ENCODE measurements at regions not wholly inside any gene's neighbourhood (a gene's known extent, or its start where the extent isn't known, plus 50 kb on each side); places are given as distances from the start of the nearest gene placed in this dataset.

DNA sequence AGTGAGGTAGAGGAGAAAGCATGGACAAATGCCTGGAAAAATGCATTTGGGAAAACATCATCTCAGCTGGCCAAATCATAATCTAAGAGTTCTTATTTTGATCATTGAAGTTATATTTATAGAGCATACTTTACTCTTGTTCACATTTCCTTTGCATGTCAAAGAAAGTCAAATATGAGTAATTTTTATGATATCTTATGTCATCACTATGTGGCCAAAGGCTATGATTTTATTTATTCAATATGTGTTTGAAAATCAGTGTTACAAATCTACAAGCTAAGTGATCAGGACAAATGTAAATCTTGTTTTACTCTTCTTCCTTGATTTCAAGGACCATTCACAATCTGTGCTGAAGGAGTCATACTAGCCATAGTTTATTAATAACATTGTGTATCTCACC lies 237.2 kb upstream of the DPH6 start:
- DNase-seq = no peak

DNA sequence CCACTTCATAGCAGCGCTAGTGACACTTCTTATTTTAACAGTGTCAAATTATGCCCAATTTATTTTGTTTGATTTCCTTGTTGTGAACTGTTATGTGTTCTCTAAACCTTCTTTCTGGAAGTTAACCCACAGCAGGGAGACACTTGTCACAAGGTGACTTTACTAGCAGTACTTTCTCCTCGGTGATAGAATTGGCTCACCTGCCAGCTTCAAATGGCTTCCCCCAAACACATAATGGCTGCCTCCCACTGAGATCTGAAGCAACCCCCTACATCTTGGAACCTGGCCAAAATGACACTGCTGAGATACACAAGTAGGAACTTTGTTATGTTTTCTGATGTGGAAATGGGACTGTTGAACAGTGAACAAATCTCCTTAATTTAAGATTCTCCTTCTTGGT lies 238.8 kb upstream of the DPH6 start:
- DNase-seq = no peak

DNA sequence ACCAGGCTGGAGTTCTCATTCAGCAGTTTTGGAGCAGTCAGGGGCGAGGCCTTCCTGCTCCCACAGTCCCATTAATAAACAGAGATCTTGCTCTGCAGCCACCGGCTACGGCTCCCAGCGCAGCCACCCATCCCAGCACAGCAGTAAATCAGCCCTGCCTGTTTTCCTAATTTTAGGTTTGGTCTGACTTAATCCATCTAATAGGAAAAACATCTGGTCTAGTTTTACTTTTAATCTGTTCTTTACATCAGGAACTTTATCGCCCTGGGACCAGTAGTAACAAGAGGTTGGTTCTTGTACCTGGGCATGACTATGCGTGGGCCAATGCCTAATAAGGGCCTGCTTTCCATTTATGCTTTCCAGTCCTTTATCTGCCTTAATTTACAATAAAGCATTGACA lies 264.0 kb upstream of the DPH6 start:
- no peak for DNase-seq

DNA sequence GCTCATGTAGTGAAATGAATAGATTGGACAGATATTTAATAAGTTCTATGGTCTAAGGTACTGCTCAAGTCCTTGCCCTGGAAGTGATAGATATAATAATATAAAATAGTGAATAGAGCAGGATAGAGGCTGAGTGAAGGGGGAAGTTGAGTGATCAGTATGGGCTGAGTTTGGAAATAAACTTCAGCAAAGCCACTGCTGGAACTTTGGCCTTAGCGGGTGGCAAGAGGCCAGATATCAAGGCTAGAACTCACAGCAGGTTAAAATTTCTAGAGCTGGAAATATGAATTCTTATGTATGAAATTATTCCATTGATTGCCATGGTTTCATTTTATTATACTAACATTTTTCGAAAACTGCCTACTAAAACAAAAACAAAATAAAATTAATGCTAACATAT lies 267.6 kb upstream of the DPH6 start:
- DNase-seq = no peak

DNA sequence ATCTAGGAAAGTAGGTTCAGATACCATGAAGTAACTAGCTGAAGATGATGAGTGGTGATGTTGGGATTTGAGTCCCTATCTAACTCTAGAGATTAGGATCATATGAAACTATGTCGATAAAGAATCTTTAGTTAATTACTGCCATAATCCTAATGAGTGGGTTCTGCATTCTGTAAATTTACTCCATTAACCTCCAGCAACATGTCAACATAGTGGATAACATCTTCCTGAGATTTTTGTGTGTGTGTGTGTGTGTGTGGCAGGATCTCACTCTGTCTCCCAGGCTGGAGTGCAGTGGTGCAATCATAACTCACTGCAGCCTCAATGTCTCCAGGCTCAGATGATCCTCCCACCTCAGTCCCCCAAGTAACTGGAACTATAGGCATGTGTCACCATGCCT lies 272.9 kb upstream of the DPH6 start:
- DNase-seq = no peak

DNA sequence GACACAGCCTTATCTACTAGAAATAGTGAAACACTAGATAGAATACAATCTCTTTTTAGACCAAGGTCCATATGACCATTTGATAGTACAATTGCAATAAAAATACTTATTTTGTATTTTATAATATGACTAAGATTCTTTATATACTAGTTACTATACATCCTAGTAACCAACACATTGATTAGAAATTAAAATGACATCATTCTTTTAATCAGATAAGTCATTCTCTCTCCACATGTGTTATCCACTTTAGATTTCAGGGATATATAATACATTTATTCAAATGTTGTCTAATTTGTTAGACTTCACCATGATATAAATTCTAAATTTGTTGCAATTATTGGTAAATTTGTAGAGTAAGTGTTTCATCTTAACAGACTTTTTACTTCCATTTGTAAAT lies 276.2 kb upstream of the DPH6 start:
- DNase-seq = no peak

DNA sequence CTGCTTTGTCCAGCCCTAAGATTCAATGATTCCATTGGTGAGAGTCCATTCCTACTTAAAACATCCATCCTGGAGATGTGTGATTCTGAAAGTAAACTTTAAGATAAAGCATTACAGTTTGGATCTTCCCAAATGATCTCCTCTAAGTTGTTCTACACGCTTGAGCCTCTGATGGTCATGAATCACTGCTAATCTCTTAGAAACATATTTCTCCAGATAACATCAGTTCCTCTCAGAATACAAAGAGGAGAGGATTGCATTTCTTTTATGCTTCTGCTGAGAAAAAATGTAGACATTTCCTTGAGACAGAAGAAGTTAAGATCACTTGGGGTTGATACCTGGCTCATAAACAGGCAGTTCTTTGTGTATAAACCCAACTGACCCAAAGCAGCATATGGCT lies 281.2 kb upstream of the DPH6 start:
- no peak for DNase-seq

DNA sequence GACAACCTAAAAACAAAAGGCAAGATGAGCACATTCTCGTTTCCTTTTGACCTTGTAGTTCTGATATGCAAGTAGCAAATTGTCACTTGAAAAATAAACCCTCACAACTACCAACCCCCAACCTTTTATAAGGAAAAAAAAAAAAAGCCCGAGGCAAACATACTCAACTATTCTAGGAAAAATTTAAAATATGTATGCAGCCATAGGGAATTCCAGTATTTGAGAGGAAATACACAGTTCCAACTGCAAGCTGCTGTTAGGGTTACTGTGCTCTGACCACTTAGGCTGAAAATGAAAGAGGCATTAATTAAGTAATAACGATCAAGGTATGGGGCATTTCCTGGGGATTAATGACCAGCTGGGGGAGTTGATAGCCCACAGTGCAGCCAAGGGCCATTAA lies 281.9 kb upstream of the DPH6 start:
- DNase-seq = no peak

DNA sequence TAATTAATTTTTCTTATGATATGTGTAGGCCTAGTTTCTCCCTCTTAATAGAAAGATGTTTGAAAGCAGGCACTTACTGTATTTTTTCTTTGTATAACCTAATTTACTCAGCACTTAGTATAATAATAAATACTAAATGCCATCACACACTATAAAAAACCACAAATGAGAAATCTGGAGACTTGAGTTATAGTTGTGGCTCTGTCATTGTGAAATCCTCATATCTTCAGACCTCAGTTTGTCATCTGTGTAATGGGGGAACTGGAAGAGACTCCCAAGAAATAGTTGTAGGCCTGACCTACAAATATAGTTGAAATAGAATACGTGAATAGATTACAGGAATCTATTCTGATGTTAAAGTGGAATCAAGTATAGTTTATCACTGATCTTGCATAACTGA lies 287.6 kb upstream of the DPH6 start:
- DNase-seq = no peak

DNA sequence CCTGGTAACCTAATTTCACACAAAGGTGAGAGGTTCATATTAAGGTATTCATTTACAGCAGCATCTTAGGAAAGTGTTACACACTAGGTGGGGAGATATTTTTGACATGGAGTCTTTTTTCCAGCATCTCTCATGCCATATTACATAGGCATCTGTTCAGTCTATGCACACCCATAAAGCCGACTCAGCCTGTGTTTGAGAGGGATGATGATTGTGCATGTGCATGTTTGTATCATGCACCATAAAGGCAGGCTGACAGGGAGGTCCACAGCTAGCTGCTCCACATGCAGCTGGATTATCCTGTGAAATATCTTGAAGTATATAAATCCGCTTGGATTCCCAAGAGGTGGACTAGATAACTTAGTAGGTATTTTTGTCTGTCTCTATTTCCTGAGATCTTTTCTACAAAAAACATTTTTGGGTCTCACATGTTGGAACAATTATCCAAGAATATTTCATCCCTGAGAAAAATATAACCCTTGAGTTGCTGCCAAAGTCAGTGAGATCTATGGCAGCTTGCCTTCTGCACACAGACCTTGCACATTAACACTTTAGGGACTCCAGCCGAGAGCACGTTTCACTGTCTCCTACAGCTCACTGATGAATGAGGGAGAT lies 288.4 kb upstream of the DPH6 start:
- DNase-seq = no peak

DNA sequence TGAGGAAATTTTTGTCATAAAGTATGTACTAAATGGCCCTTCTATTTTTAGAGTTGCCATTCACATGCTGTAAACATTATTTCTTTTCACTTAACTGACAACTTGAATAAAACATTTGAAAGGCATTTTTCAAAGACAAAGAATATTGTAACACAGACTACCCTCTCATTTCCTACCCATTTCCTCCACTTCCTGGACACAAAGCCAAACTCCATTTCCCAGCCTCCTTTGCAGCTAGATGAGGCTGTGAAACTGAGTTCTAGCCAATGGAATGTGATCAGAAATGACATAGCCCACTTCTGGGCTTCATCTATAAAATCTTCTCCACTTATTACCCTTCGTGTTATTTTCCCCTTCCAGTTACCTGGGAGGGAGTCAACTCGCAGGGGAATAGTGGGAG lies 288.9 kb upstream of the DPH6 start:
- no peak for DNase-seq

DNA sequence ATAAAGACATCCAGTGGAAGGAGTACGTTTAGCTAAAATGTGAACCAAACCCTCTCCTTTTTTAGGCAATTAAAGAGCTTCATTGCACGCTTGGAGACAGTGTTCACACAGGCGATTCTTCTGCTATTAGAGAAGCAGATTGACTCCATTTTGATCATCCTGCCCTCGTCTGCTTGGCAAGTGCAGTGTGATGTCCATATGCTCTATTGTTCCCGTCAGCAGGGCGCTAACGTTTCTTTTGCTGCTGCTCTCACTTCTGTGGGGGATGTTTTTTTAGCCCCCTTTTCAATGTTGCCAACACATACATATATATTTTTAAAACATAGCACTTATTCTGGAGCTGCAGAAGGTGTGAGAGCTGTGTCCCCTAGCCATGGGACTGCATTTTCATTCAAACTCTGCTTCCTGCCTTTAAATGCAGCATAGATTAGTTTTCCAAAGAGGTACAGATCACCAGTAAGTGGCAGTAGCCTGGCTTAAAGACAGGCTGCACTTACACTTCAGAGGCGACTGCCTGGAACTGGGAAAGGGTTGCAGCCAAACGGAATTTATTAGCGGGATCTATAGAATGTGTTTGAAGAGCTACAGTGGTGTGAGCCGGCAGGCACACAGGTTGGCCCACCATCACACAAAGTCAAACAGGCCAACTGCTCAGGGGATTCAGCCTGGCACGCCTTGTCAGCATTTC lies 292.6 kb upstream of the DPH6 start:
- no peak for DNase-seq

DNA sequence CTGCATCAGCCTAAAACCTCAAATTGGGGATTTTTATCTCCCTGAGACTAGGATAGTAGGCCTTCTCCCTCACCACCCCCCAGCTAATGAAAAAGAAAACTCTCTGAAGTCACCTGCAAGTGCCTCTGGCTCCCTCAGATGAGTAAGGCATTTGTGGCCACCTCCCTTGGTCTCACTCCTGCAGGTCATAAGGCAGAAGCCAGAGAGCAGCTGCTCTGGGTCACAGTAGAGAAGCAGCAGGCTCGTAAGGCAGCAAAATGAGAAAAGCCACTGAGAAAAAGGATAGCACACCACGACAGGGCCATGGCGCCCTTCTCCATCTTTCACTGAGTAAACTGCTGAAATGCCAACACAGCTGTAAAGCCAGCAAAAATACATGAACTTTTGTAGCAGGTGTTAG lies 296.7 kb upstream of the DPH6 start:
- DNase-seq = no peak

DNA sequence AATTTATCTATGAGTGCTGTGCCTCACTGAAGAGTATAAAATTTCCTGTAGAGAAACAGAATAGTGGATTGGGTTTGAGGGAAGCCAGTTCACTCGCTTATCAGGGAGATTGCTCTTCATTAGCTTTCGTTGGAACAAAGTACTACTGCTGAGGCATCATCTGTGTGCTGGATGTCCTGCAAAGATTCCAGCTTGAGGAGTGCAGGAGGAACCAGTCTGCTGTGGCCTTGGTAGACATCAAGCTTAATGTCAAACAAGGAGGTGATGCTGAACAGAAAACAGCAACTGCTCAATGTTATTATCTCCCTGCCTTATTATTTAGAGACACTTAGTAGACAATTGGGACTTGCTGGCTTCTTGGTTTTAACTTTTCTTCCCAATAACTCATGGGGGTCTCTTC lies 297.5 kb upstream of the DPH6 start:
- DNase-seq = no peak

DNA sequence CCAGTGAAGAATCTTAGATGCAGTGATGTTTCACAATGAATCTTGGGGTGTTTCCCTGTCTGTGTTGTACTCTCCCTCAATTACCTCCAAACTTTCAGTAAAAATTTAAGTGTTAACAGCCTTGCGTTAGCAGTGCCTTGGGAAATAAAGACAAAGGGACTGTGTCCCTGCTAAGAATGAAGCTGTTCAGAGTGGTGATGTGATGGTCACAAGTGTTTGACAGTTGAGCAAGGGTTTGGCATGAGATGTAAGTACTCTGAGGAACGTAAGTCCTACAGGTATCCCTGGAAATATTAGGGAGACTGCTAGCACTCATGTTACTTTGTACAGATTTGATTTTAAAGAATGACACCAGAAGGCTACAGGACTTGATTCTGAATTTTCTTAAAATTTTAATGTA lies 304.3 kb upstream of the DPH6 start:
- DNase-seq = no peak

DNA sequence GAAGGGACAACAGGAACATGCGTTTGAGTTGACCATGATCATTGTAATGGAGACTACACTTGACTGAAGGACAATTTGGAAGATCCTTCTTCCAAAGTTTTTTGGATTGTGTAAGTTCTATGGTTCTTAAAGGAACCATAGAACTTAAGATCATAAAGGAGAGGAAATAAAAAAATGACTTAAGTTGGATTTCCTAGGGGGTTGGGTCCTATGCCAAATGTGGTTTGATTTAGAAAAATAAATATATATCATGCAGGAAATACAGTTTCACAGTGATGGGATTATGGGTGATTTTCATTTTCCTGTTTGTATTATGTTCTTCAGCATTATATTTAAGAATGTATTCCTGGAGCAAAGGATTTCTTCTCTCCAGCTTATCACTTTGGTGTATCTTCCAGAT lies 305.5 kb upstream of the DPH6 start:
- no peak for DNase-seq

DNA sequence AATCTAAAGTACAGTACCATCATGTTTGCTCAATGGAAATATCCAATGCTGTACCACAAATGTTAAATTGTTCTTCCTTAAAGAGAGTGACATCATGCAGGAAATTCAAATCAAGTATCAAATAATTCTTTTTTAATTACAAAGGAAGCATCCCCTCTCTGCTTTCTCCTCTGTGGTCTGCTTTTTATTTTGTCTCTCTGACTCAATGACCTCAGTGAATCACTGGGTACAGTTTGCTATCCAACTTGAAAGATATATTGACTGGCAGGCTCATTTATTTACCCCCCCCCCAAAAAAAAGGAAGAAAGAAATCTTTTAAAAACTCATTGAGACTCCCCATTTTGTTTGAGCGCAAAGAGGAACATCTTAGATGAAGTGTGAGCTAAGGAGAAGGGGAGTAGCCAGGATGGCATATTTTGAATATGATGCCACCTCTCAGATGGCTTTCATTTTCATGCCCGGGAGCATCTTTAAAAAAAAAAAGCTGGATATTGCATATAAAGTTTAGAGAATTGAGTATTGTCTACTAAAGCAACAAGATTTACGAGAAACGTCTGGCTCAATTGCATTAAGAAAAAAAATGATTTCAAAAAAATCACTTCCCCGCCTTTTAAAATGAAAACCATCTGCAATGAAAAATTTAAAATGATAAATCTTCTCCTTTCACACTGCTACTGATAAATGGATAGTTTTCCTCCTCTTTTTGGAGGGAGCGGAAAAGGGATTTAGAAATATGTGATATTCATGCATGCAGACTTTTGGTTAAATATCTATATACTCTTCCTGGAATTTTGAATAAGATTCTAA lies 307.1 kb upstream of the DPH6 start:
- DNase-seq = no peak

DNA sequence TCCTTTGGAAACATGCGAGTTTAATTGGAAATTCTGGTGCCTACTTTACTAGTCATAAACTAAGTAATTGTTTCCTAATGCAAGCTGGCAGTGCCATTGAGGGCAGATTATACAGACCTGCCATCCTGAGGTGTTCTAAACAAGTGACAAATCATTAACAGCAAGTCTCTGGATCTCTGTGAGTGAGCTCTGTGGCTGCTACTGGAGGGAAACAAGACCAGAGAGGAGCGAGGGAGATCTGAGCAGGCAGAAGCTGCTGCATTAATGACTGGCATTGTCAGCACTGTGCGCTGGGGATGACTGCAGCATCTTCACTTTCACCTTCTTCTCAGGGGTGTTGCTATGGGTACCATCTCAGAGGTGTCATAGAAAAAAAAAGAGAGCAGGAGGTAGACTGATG lies 308.4 kb upstream of the DPH6 start:
- no peak for DNase-seq

DNA sequence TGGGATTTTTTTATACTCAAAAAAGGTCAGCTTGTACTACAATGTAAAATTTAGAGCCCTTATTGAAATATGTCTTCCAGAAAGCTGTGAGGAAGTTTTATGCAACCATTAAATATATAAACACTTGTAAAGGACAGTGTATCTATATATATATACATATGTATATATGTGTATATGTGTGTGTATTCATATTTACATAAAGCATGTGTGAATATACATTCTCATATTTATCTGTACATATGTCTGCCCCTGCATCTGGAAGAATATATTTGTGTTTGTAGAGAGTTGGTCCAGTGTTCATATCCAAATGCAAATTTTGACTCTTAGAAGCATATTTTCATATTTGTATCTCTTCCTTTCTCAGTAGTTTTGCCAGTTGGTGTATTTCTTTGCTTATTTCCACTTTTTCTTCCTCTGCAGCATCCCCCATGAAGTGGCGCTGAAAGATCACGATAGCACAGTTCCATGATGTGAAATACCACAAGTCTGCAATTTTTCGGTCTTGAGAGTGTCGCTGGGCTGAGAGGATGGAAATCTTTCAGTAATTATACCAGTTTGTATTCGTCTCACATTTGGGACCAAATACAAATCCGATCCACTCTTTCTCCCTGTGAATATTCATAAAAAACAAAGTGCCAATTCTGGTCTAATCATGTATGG lies 311.7 kb upstream of the DPH6 start:
- DNase-seq = no peak

DNA sequence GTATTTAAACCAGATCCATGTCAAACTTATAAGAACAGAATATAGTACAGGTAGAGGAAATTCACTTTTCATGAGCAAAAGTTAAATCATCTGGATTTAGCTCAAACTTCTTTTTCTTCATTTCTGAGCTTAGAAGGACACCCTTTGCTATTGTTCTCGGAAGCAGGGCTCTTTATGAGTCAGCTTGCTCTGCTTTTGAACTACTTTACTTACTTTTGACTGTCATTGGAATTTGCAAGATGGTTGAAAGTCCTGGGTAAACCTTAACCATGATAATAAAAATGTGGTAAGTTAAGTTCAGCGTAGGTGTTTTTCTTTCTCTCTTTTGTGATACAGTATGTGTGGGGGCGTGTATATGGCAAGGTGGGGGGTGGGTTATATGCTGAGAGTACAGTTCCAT lies 312.7 kb upstream of the DPH6 start:
- DNase-seq = no peak

DNA sequence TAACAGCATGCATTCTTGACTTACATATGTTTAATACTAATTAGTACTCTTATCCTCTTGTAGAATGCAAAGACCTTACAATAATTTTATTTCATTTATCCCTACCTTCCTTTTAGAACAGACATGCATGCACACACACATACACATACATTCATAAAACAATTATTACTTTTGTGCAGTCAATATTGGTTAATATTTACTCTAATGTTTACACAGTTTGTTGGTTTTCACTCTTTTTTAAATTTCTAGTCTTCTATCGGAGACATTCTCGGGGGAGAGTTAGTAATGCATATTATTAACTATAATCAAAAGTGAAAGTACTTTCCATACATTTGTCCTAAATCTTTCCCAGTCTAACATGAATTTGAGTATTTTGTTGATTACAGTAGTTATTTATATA lies 317.7 kb upstream of the DPH6 start:
- DNase-seq = no peak

DNA sequence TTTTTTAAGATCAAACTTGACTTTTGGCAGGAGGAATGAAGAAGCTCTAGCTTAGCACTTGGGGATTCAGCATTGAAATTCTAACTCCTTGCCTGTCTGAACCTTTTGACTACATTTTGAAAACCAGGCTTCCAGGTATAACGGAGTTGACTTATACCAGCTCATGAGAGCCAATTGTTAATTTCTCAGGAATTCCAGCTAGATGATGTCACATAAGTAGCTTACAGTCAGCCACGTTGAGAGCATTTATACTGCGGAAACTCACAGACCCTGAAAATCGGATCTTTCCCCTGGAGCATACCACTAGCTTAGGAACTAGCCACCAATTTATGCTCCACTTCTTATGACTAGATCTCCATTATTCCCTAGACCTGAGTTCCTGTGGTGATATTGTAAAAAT lies 321.4 kb upstream of the DPH6 start:
- no peak for DNase-seq

DNA sequence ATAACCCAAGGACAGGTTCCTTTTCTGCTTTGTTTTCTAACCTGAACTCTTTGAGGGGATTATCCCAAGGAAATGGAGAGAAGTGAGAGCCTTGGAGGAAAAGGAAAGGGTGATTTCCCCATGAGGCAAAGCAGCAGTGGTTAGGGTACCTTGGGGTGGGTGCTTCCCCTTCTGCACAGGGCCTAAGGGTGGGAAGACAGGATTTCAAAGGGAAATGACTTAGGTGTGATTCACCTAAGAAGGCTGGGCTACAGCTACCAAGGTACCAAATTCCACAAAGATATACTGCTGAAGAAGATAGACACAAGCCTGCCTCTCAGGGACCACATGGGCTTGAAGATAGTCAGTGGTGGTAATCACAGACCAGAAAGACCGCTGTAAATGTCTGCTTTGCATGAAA lies 325.3 kb upstream of the DPH6 start:
- DNase-seq = no peak

DNA sequence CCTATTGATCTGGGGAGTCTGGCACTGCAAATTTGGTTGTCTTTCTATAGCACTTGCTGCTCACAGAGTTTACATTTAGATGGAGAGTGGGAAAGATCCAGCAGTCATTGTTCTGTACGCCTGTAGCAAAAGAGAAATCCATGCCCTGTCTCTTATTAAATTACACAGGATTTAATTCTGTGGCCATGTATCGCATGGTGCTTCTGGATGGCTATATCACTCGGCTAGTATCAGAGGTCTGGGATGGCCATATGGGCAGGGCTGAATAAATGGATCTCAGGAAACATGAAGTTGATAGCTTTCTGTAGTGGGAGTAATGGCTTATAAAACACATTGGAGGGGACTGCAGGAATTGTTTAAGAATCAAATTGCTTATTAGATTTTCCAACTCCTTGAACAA lies 325.8 kb upstream of the DPH6 start:
- DNase-seq = no peak
